H9 (cell line): ENCODE measurements at regions not wholly inside any gene's neighbourhood (a gene's known extent, or its start where the extent isn't known, plus 50 kb on each side); places are given as distances from the start of the nearest gene placed in this dataset.

ENCODE experiments used
- DNase-seq: peaks from one replicate; pipeline ENCODE4 v3.0.0-alpha.2; 2017
- H2AFZ ChIP-seq: one replicate; pipeline ENCODE4 v1.6.1; 2013; ENCODE audit warnings: mild to moderate bottlenecking, low read length, control low read depth, moderate library complexity
- H2AK5ac ChIP-seq: 2 replicates; pipeline ENCODE4 v1.6.1; 2013; ENCODE audit warnings: low read length, control low read depth, mixed read lengths; ENCODE audit not compliant: insufficient read length
- H2BK120ac ChIP-seq: one replicate; pipeline ENCODE4 v1.6.1; 2013; ENCODE audit warnings: low read depth, mild to moderate bottlenecking, low read length, control low read depth, inconsistent platforms; ENCODE audit not compliant: poor library complexity, severe bottlenecking
- H2BK12ac ChIP-seq: 2 replicates; pipeline ENCODE4 v1.6.1; 2013; ENCODE audit warnings: low read length, control low read depth, mixed read lengths, low read depth; ENCODE audit not compliant: insufficient read length
- H2BK15ac ChIP-seq: 2 replicates; pipeline ENCODE4 v1.6.1; 2013; ENCODE audit warnings: low read depth, low read length, control low read depth
- H2BK20ac ChIP-seq: one replicate; pipeline ENCODE4 v1.6.1; 2013; ENCODE audit warnings: low read depth, mild to moderate bottlenecking, low read length, control low read depth, inconsistent platforms; ENCODE audit not compliant: poor library complexity, severe bottlenecking
- H2BK5ac ChIP-seq: 2 replicates; pipeline ENCODE4 v1.6.1; 2013; ENCODE audit warnings: low read length, control low read depth, mixed read lengths; ENCODE audit not compliant: insufficient read length
- H3K14ac ChIP-seq: 2 replicates; pipeline ENCODE4 v1.6.1; 2013; ENCODE audit warnings: low read length, control low read depth; ENCODE audit not compliant: insufficient read depth
- H3K18ac ChIP-seq: 2 replicates; pipeline ENCODE4 v1.6.1; 2013; ENCODE audit warnings: low read depth, mild to moderate bottlenecking, mixed read lengths, low read length, control low read depth; ENCODE audit not compliant: insufficient read length
- H3K23ac ChIP-seq: 2 replicates; pipeline ENCODE4 v1.6.1; 2013; ENCODE audit warnings: low read length, control low read depth, mixed read lengths, low read depth; ENCODE audit not compliant: insufficient read length
- H3K23me2 ChIP-seq: 2 replicates; pipeline ENCODE4 v1.6.1; 2013; ENCODE audit warnings: low read depth, mild to moderate bottlenecking, mixed read lengths, low read length, control low read depth; ENCODE audit not compliant: insufficient read length, poor library complexity, severe bottlenecking
- H3K27ac ChIP-seq: 2 replicates; pipeline ENCODE4 v1.5.1; 2013; ENCODE audit warnings: low read length, control low read depth, mixed read lengths, low read depth; ENCODE audit not compliant: insufficient read length
- H3K27me3 ChIP-seq: 2 replicates; pipeline ENCODE4 v1.6.1; 2013; ENCODE audit warnings: low read length, control low read depth, inconsistent platforms; ENCODE audit not compliant: insufficient read depth
- H3K4ac ChIP-seq: 2 replicates; pipeline ENCODE4 v1.6.1; 2013; ENCODE audit warnings: low read depth, mild to moderate bottlenecking, control low read depth, inconsistent platforms, low read length, moderate library complexity
- H3K4me1 ChIP-seq: 2 replicates; pipeline ENCODE4 v1.6.1; 2013; ENCODE audit warnings: low read length, control low read depth, inconsistent platforms; ENCODE audit not compliant: insufficient read depth
- H3K4me2 ChIP-seq: 2 replicates; pipeline ENCODE4 v1.6.1; 2013; ENCODE audit warnings: low read length, control low read depth, mixed read lengths; ENCODE audit not compliant: insufficient read length, insufficient read depth
- H3K56ac ChIP-seq: 2 replicates; pipeline ENCODE4 v1.6.1; 2013; ENCODE audit warnings: low read depth, mild to moderate bottlenecking, mixed read lengths, low read length, control low read depth; ENCODE audit not compliant: insufficient read length
- H3K79me1 ChIP-seq: 2 replicates; pipeline ENCODE4 v1.6.1; 2013; ENCODE audit warnings: low read depth, mild to moderate bottlenecking, moderate library complexity, low read length, control low read depth, inconsistent platforms; ENCODE audit not compliant: insufficient read depth, poor library complexity, severe bottlenecking
- H3K79me2 ChIP-seq: 2 replicates; pipeline ENCODE4 v1.6.1; 2013; ENCODE audit warnings: low read length, control low read depth, inconsistent platforms; ENCODE audit not compliant: insufficient read depth
- H3K9ac ChIP-seq: 2 replicates; pipeline ENCODE4 v1.6.1; 2013; ENCODE audit warnings: low read length, control low read depth, mixed read lengths; ENCODE audit not compliant: insufficient read length; ENCODE audit errors: extremely low read depth
- H3K9me3 ChIP-seq: one replicate; pipeline ENCODE4 v1.6.1; 2013; ENCODE audit warnings: low read depth, low read length, inconsistent platforms; ENCODE audit not compliant: control insufficient read depth
- H3T11ph ChIP-seq: one replicate; pipeline ENCODE4 v1.6.1; 2013; ENCODE audit warnings: mild to moderate bottlenecking, low read length, control low read depth, inconsistent platforms
- H4K20me1 ChIP-seq: one replicate; pipeline ENCODE4 v1.6.1; 2013; ENCODE audit not compliant: control insufficient read depth, insufficient read length, insufficient read depth
- H4K5ac ChIP-seq: 2 replicates; pipeline ENCODE4 v1.6.1; 2013; ENCODE audit warnings: low read depth, mild to moderate bottlenecking, mixed read lengths, low read length, control low read depth; ENCODE audit not compliant: insufficient read length
- H4K8ac ChIP-seq: replicated peaks from 2 replicates; pipeline ENCODE4 v1.6.1; 2013; ENCODE audit warnings: low read length, control low read depth, mixed read lengths, low read depth; ENCODE audit not compliant: insufficient read length
- H4K91ac ChIP-seq: 2 replicates; pipeline ENCODE4 v1.6.1; 2013; ENCODE audit warnings: low read depth, mild to moderate bottlenecking, moderate library complexity, mixed read lengths, low read length, control low read depth; ENCODE audit not compliant: insufficient read length
- H3K27ac Mint-ChIP-seq, 3 experiments: 2 replicates in 2 of 3; 3 replicates in 1 of 3; pipeline ENCODE4 v1.8.0; 2020 to 2021; ENCODE audit warnings: mixed read lengths in 3 of 3, mild to moderate bottlenecking in 1 of 3, moderate library complexity in 1 of 3
- H3K27me3 Mint-ChIP-seq: 2 replicates; pipeline ENCODE4 v1.8.0; 2021; ENCODE audit warnings: low read depth, mild to moderate bottlenecking, moderate library complexity, mixed read lengths
- H3K36me3 Mint-ChIP-seq, 3 experiments: 2 replicates in 2 of 3; 3 replicates in 1 of 3; pipeline ENCODE4 v1.8.0; 2020 to 2021; ENCODE audit warnings: low read depth in 3 of 3, mixed read lengths in 3 of 3; ENCODE audit not compliant: insufficient read depth in 1 of 3
- H3K4me1 Mint-ChIP-seq, 2 experiments: 2 replicates each; pipeline ENCODE4 v1.8.0; 2020; ENCODE audit warnings: mixed read lengths in 2 of 2
- H3K4me3 Mint-ChIP-seq, 2 experiments: 2 replicates in 1 of 2; 3 replicates in 1 of 2; pipeline ENCODE4 v1.8.0; 2020 to 2021; ENCODE audit warnings: mild to moderate bottlenecking in 2 of 2, mixed read lengths in 2 of 2, moderate library complexity in 1 of 2
- H3K9me3 Mint-ChIP-seq, 2 experiments: 2 replicates in 1 of 2; 3 replicates in 1 of 2; pipeline ENCODE4 v1.8.0; 2020; ENCODE audit warnings: mild to moderate bottlenecking in 2 of 2, mixed read lengths in 2 of 2, moderate library complexity in 1 of 2
- WGBS: extraction: QIAGEN DNeasy Blood & Tissue Kit; methylation state at CpG from one replicate; pipeline ENCODE4 v1.1.7; 2013; ENCODE audit warnings: missing lambda C conversion rate, low lambda C conversion rate, mixed read lengths; ENCODE audit not compliant: insufficient read length; ENCODE audit errors: extremely low coverage; 5-methylcytosine and 5-hydroxymethylcytosine counted together
- TF ChIP-seq, protein P1 (sequence below): fragments of 200-600 bp; sonication (generic); conservative IDR thresholded peaks from 3 replicates; pipeline ENCODE4 v1.8.0; 2021; ENCODE audit warnings: antibody characterized with exemption, mild to moderate bottlenecking

DNA sequence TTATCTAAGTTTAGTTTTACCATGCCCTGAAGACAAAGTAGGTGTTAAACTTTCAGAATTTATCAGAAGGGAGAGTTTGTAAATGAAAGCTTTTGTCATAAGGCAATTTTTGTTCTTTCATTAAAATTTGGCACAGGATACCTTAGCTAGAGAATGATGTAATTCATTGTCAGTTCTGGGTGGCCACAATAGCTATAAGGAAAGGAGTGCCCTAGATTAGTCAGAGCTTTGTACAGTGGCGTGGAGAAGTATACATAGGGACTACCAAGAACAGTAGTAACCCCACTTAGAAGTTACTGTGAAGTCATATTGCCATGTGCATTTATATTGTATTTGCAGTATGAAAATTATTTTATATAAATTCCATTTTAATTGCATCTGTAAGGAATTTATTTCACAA lies 126.3 kb upstream of the CARD18 start:
- no peak for DNase-seq
- H3K9me3 ChIP-seq = no peaks in the 10 kb centered on the region
- no peak overlapping the region for H3K18ac ChIP-seq
- H3K23me2 ChIP-seq = no peaks in the 10 kb centered on the region
- no peaks in the 10 kb centered on the region; the same call in 1 of the 2 replicates for H3K4me1 ChIP-seq
- WGBS = no CpG with 5 or more reads among the region's 1 CpG
- H3K36me3 Mint-ChIP-seq = no peaks in the 10 kb centered on the region; a peak in 1 of 7 replicates
- no peak overlapping the region for H4K5ac ChIP-seq
- no peaks in the 10 kb centered on the region for H3K27me3 Mint-ChIP-seq
- H2BK120ac ChIP-seq = no peak overlapping the region
- H2BK20ac ChIP-seq = no peak overlapping the region
- no peak overlapping the region for H3K27ac ChIP-seq
- no peak overlapping the region for H3K4me2 ChIP-seq
- H3K4me1 Mint-ChIP-seq = peaks cover 18 to 23% of the 10 kb centered on the region in 2 experiments
- no peak overlapping the region for H4K8ac ChIP-seq
- H2AK5ac ChIP-seq = no peak overlapping the region
- H2BK12ac ChIP-seq = no peak overlapping the region
- H3K9ac ChIP-seq = no peak overlapping the region
- H4K91ac ChIP-seq = no peak overlapping the region
- H3K23ac ChIP-seq = no peak overlapping the region
- H3K4ac ChIP-seq = no peak overlapping the region
- no peak overlapping the region for H2BK15ac ChIP-seq
- no peaks in the 10 kb centered on the region for H3K27me3 ChIP-seq
- no peak overlapping the region for H3K56ac ChIP-seq
- no peak overlapping the region for H3K14ac ChIP-seq
- H2BK5ac ChIP-seq = no peak overlapping the region
- no peak overlapping the region for H3K4me3 Mint-ChIP-seq
- H3T11ph ChIP-seq = no peak overlapping the region
- H4K20me1 ChIP-seq = no peaks in the 10 kb centered on the region
- H3K27ac Mint-ChIP-seq = 0 out of 7 replicates have a peak overlapping the region, but pooled peaks of 2 of the 3 experiments have one; percentile 32 to 48
- H3K9me3 Mint-ChIP-seq = no peaks in the 10 kb centered on the region; a peak in 1 of 5 replicates
- H3K79me1 ChIP-seq = no peaks in the 10 kb centered on the region
- TF ChIP-seq, protein P1, sequence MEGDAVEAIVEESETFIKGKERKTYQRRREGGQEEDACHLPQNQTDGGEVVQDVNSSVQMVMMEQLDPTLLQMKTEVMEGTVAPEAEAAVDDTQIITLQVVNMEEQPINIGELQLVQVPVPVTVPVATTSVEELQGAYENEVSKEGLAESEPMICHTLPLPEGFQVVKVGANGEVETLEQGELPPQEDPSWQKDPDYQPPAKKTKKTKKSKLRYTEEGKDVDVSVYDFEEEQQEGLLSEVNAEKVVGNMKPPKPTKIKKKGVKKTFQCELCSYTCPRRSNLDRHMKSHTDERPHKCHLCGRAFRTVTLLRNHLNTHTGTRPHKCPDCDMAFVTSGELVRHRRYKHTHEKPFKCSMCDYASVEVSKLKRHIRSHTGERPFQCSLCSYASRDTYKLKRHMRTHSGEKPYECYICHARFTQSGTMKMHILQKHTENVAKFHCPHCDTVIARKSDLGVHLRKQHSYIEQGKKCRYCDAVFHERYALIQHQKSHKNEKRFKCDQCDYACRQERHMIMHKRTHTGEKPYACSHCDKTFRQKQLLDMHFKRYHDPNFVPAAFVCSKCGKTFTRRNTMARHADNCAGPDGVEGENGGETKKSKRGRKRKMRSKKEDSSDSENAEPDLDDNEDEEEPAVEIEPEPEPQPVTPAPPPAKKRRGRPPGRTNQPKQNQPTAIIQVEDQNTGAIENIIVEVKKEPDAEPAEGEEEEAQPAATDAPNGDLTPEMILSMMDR = no peak
- H3K79me2 ChIP-seq = no peaks in the 10 kb centered on the region
- H2AFZ ChIP-seq = no peak overlapping the region
